GM12872 (cell line): ENCODE measurements at regions not wholly inside any gene's neighbourhood (a gene's known extent, or its start where the extent isn't known, plus 50 kb on each side); places are given as distances from the start of the nearest gene placed in this dataset.
A peak's percentile ranks its signal among the peaks of the same experiment; 100 is the strongest.

Experiments
- CTCF ChIP-seq: IDR thresholded peaks from 3 replicates; pipeline ENCODE4 v1.5.1; 2011; ENCODE audit warnings: low read depth, mild to moderate bottlenecking, low read length, moderate library complexity; ENCODE audit not compliant: insufficient read depth

DNA sequence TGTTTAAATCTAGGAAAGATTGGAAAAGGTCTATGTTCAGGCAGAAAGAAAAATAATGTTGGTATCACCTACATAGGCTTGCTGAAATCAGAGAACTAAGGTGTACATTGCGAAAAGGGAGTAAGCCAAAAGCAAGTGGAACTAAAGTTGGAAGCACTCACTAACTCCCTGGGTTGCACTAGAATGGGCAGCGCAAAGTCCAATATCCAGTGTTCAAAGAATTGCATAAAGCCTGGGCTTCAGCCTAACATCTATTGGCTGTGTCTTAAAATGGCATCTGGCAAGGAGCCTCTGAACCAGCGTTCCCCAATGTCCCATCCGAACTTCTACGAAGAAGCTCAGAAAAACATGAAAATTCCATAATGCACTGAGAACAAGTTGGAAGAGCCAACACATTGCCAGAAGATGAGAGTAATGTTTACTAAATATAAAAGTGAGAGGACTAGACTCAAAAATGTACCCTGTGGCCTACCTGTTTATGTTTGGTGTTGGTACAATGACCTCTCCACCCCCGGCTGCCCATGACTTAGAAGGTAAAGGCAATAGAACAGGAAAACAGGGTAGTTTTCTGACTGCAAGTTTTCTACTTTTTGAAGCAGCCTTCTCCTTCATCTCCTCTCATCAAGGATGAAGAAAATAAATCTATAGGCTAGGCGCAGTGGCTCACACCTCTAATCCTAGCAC lies 275.9 kb upstream of the GHITM start:
- TF ChIP-seq CTCF, result no peak

DNA sequence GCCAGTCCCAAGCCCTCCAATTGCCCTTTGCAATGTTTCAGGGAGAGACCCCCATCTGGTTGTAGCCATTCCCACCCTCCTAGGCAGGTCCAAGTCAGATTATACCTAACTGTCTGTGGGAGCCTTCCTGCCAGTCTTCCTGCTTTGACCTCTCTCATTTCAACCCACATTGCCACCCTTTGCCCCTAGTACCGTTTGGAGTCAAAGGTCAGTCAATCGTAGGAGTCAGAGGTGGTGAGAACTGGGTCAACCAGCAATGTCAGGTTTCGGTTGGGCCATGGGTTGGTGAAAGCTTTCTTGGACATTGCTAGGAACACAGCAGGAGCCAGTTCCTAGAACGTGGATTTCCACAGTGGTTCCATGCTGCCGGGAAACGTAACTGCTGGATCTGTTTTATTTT lies 269.4 kb upstream of the GHITM start:
- no peak for TF ChIP-seq CTCF

DNA sequence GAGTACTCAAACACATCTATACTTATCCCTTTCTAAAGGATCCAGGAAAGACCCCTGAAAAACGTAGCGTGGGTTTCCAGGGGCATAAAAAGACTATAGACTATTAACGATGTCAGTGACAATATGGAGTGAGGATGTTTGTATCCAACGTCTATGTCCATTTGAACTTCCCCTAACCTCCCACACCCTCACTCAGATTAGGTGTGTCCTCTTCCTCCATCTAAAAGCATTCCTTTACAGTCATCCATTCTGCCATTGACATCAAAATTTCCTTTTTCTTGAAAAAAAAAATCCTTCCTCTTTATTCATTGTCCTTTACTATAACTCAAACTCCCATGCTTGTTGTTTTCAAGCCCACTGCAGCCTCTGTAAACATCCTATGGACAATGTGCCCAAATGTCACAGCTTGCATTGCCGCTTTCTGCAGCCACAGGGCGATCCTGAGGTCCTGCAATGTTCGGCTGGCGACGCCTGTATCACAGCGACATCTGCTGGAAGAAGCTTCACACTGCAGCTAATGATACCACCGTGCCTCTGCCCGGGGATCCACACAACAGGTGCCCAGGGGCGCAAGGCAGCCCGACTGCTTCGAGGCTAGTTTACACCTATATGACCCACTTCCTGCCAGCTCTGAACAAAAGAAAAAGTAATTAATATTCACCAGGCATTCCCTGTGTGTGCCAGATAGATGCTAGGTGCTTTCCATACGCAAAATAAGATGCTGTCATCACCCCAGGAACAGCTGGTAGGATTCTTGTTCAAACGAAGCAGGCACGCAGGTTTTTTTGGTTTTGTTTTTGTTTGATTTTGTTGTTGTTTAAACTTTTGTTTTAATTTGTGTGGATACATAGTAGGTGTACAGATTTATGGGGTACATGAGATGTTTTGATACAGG lies 267.9 kb upstream of the GHITM start:
- TF ChIP-seq CTCF, result peak; percentile 96

DNA sequence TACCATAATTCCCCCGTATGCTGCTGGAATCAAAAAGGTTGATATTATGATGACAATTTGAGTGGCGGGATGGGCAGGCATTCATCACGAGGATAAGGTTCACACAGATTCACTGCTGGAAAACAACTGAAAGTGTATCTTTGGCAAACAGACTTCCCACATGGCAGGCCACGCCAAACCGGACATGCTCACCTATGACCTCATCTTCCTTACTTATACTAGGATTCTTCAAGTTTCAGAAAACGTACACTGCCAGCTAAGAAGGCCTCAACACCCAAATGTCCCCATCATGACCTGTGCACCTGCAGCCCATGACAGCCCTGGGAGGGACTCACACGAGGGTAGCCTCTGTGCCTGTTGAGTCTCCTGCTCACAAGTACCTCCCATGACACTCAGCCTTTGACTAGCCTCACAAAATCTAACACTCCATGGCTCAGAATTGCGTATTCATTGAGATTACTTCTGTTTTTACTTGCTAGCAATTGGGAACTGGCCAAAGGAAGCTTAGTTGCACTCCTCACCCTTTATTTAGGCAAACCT lies 259.0 kb upstream of the GHITM start:
- TF ChIP-seq CTCF, result no peak

DNA sequence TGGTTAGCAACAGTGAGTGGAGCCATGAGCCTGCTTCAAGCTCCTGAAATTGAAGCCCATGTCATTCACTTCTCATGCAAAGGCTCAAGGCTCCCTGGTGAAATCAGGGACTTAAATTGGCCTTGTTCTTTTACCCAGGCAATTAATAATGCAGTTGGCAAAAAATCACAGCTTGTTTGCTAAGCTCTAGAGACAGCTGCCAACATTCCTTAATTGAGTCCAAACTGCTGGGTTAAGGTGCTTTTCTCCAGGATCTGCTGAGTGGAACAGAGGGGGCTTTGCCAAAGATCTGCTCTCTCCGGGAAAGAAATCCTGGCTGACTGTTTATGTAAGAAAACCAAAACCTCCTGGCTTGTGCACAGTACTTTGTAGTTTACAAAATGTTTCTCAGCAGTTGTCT lies 257.6 kb upstream of the GHITM start:
- no peak for TF ChIP-seq CTCF

- TF ChIP-seq CTCF, result no peak
Measured at GRCh38 chr10:83886871-83887270, 252.4 kb upstream of the GHITM start.

DNA sequence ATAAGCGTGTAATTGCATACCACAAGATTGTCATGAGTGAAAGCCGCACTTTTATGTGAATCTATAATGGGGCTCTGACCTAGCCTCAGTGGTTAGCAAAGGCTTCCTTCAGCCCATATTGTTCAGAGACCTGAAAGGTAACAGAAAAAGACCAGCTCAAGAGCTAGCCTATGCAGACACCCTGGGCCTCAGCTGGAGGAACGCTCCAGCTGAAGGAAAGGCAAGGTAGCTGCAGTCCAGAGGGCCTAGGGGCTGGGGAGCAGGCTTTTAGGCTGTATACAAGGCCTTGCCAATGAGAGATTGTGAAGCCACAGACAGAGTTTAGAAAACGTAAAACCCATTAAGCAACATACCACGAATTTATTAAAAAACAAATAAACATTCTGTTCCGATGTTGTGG lies 246.6 kb upstream of the GHITM start:
- TF ChIP-seq CTCF, result no peak
